GM23338 (cell line): ENCODE measurements at regions not wholly inside any gene's neighbourhood (a gene's known extent, or its start where the extent isn't known, plus 50 kb on each side); places are given as distances from the start of the nearest gene placed in this dataset.

Source experiments
- ETS1 ChIP-seq: IDR thresholded peaks from 2 replicates; pipeline ENCODE4 v1.6.1; 2016; ENCODE audit warnings: antibody characterized with exemption
- EZH2 ChIP-seq: fragments of 200-600 bp; sonication (generic); IDR thresholded peaks from one replicate; pipeline ENCODE4 v1.8.0; 2017; ENCODE audit warnings: antibody characterized with exemption, mild to moderate bottlenecking, low read depth; ENCODE audit not compliant: unreplicated experiment
- JUNB ChIP-seq: IDR thresholded peaks from one replicate; pipeline ENCODE4 v1.6.1; 2016; ENCODE audit warnings: antibody characterized with exemption; ENCODE audit not compliant: unreplicated experiment
- NANOG ChIP-seq: IDR thresholded peaks from 2 replicates; pipeline ENCODE4 v1.6.1; 2016; ENCODE audit warnings: antibody characterized with exemption, borderline replicate concordance
- POLR2AphosphoS5 ChIP-seq: IDR thresholded peaks from 2 replicates; pipeline ENCODE4 v1.6.1; 2016; ENCODE audit warnings: antibody characterized with exemption, low read depth
- STAT1 ChIP-seq: IDR thresholded peaks from one replicate; pipeline ENCODE4 v1.6.1; 2016; ENCODE audit warnings: antibody characterized with exemption; ENCODE audit not compliant: unreplicated experiment
- ZNF114 ChIP-seq: fragments of 250-450 bp; sonication (Bioruptor Pico); IDR thresholded peaks from 2 replicates; pipeline ENCODE4 v1.5.0; 2020; ENCODE audit warnings: mild to moderate bottlenecking, moderate library complexity
- ZNF462 ChIP-seq: fragments of 250-450 bp; sonication (Bioruptor Pico); IDR thresholded peaks from 2 replicates; pipeline ENCODE4 v1.5.0; 2020; ENCODE audit warnings: mild to moderate bottlenecking, moderate library complexity
- TF ChIP-seq, protein P1 (sequence below), 2 experiments: fragments of 200-600 bp in 1 of 2; sonication (generic) in 1 of 2; conservative IDR thresholded peaks; 2 replicates each; pipeline versions ENCODE4 v1.5.1 to v1.6.1; 2016 to 2017; ENCODE audit warnings: antibody characterized with exemption in 2 of 2, low read depth in 2 of 2, mild to moderate bottlenecking in 2 of 2, moderate library complexity in 1 of 2

DNA sequence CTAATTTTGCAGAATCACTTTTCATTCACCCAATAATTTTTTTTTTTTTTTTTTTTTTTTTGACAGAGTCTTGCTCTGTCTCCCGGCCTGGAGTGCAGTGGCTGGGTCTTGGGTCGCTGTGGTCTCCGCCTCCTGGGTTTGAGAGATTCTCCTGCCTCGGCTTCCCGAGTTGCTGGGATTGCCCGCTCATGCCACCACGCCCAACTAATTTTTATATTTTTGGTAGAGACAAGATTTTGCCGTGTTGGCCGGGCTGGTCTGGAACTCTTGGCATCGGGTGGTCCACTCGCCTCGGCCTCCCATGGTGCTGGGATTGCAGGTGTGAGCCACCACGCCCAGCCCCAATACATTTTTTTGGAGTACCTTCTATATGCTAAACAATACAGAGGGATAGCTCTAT lies 1120.0 kb upstream of the ATXN8OS start (continued):
- TF ChIP-seq ZNF462 (CRISPR knock-in tag): no peak
- no peak for TF ChIP-seq POLR2AphosphoS5
- no peak for TF ChIP-seq ETS1
- TF ChIP-seq JUNB: no peak
- no peak for TF ChIP-seq NANOG
- TF ChIP-seq, protein P1, sequence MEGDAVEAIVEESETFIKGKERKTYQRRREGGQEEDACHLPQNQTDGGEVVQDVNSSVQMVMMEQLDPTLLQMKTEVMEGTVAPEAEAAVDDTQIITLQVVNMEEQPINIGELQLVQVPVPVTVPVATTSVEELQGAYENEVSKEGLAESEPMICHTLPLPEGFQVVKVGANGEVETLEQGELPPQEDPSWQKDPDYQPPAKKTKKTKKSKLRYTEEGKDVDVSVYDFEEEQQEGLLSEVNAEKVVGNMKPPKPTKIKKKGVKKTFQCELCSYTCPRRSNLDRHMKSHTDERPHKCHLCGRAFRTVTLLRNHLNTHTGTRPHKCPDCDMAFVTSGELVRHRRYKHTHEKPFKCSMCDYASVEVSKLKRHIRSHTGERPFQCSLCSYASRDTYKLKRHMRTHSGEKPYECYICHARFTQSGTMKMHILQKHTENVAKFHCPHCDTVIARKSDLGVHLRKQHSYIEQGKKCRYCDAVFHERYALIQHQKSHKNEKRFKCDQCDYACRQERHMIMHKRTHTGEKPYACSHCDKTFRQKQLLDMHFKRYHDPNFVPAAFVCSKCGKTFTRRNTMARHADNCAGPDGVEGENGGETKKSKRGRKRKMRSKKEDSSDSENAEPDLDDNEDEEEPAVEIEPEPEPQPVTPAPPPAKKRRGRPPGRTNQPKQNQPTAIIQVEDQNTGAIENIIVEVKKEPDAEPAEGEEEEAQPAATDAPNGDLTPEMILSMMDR (conservative IDR thresholded peaks at IDR 0.05; ENCODE audit: low read depth in 2 of 2): no peak
- no peak for TF ChIP-seq ZNF114 (CRISPR knock-in tag)
- no peak for TF ChIP-seq EZH2
- TF ChIP-seq STAT1: no peak
